ENCODE measurements at regions not wholly inside any gene's neighbourhood (a gene's known extent, or its start where the extent isn't known, plus 50 kb on each side); places are given as distances from the start of the nearest gene placed in this dataset.
"Not testable (repeated sequence)": the region's sequence is repeated elsewhere in the genome, so short reads cannot be mapped to it uniquely, and the experiment has no call there.

GRCh38 chr2:203625701-203626100, 80.7 kb upstream of the CD28 start:
- Histone ChIP-seq H3K27me3 (no peaks in the 10 kb centered on the region), H3K4me3 (no peak overlapping the region), H3K4me1 (peaks cover 4 to 22% (median 14%) of the 10 kb centered on the region in 4 donors), H3K36me3 (no peaks in the 10 kb centered on the region), H3K9me3 (peaks cover 0 to 11% (median 0%) of the 10 kb centered on the region in 4 donors), H3K27ac (replicated peaks in 1 of 4) (no peak overlapping the region)
- WGBS = 68% methylated on average over 1 of the region's 1 CpG
- DNase-seq (ENCODE audit: extremely low spot score) = no peak
- TF ChIP-seq EP300 (IDR thresholded peaks at IDR 0.05) (no peak), POLR2AphosphoS5 (IDR thresholded peaks at IDR 0.05) (no peak), POLR2A (IDR thresholded peaks at IDR 0.05; ENCODE audit: low read depth) (no peak)
- TF ChIP-seq, protein P1, sequence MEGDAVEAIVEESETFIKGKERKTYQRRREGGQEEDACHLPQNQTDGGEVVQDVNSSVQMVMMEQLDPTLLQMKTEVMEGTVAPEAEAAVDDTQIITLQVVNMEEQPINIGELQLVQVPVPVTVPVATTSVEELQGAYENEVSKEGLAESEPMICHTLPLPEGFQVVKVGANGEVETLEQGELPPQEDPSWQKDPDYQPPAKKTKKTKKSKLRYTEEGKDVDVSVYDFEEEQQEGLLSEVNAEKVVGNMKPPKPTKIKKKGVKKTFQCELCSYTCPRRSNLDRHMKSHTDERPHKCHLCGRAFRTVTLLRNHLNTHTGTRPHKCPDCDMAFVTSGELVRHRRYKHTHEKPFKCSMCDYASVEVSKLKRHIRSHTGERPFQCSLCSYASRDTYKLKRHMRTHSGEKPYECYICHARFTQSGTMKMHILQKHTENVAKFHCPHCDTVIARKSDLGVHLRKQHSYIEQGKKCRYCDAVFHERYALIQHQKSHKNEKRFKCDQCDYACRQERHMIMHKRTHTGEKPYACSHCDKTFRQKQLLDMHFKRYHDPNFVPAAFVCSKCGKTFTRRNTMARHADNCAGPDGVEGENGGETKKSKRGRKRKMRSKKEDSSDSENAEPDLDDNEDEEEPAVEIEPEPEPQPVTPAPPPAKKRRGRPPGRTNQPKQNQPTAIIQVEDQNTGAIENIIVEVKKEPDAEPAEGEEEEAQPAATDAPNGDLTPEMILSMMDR (IDR thresholded peaks at IDR 0.05) = no peak
- intact Hi-C loops (cut with DNase I) = no loop called here

DNA sequence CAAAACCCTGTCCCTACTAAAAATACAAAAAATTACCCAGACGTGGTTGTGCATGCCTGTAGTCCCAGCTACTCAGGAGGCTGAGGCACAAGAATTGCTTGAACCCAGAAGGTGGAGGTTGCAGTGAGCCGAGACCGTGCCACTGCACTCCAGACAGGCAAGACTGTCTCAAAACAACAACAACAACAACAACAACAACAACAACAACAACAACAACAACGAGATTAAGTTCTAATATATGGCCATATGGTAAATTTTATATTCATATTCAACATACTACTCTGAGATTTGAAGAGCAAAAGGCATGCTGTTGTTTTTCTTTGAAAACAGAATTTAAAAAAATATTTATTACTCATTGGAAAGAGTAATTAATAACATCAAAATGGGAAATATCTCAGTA, 80.2 kb upstream of the CD28 start:
- H3K27ac ChIP-seq (replicated peaks in 1 of 4) = peak overlapping the region in 3 of 4 donors; percentile 48 to 66 (median 50)
- H3K27me3 ChIP-seq; DNase-seq (ENCODE audit: extremely low spot score); H3K36me3 ChIP-seq; H3K4me3 ChIP-seq; H3K9me3 ChIP-seq; intact Hi-C loops (cut with DNase I): not testable (repeated sequence)
- peaks cover 4 to 22% (median 14%) of the 10 kb centered on the region in 4 donors for H3K4me1 ChIP-seq
- 91% methylated on average over 4 of the region's 4 CpGs for WGBS

DNA sequence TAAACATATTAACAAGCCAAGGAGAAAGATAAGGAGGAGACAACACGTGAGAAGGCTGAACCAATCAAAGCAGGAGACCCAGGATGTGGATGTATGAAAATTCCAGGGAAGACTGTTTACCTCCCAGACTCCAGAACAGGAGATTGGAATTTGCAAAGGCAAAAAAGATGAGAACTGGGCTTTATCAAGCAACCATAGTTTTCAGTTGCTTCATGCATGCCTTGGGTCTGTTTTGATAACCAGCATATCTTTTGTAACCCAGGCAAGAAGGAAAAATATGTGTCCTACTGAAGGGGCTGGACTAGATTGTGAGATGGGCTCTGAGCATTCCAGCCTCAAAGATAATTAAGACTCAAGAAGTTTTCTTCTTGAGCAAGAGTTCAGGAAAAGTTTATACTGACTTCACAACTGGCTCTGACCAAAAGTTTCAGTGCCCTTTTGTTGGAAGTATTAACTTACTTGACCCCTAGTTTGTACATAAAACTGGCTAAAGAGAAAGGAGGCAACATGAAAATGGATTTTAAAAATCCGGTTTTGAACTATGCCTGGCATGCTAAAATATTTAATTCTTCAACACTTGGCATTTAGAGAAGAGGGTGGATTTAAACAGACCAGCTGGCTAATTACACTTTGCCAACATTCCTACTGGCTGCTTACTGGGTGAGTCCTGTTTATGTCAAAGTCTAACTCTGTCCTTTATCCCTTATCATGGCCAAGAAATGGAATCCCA, 79.3 kb upstream of the CD28 start:
- intact Hi-C loops (cut with DNase I) = no loop called here
- Histone ChIP-seq H3K4me3 (no peak overlapping the region), H3K27ac (replicated peaks in 1 of 4) (peak overlapping the region; percentile 21 to 66 (median 49)), H3K27me3 (no peaks in the 10 kb centered on the region), H3K4me1 (peaks cover 4 to 22% (median 14%) of the 10 kb centered on the region in 4 donors), H3K9me3 (no peaks in the 10 kb centered on the region), H3K36me3 (no peaks in the 10 kb centered on the region)
- 35% methylated on average over 2 of the region's 2 CpGs for WGBS
- no peak for DNase-seq (ENCODE audit: extremely low spot score)
- TF ChIP-seq EP300 (IDR thresholded peaks at IDR 0.05) = no peak
- TF ChIP-seq POLR2A (IDR thresholded peaks at IDR 0.05; ENCODE audit: low read depth) = no peak
- TF ChIP-seq, protein P1 (IDR thresholded peaks at IDR 0.05) = no peak
- no peak for TF ChIP-seq POLR2AphosphoS5 (IDR thresholded peaks at IDR 0.05)

DNA sequence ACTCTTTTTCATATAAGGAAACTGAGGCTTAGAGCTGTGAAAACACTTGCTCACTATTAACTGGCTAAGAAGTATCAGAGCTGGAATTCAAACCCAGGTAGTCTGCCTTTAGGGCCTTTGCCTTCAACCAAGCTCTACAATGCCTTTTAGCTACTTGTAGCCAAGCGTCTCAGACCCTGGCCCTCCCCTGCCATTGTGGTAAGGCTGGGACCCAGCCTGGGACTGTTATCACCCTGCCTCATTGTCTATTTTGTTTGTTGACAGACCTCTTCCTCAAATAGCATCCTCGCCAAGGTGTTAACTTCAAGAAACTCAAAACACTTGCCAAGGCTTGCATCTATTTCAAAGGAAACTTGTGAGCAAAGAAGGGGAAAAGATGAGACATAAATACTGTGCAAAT, 76.7 kb upstream of the CD28 start:
- TF ChIP-seq POLR2A (IDR thresholded peaks at IDR 0.05; ENCODE audit: low read depth) (no peak), POLR2AphosphoS5 (IDR thresholded peaks at IDR 0.05) (no peak), EP300 (IDR thresholded peaks at IDR 0.05) (no peak)
- TF ChIP-seq, protein P1 (IDR thresholded peaks at IDR 0.05) = no peak
- H3K36me3 ChIP-seq = no peaks in the 10 kb centered on the region
- no peak for DNase-seq (ENCODE audit: extremely low spot score)
- intact Hi-C loops (cut with DNase I) = no loop called here
- no peaks in the 10 kb centered on the region for H3K27me3 ChIP-seq
- no peak overlapping the region for H3K4me3 ChIP-seq
- H3K9me3 ChIP-seq = no peaks in the 10 kb centered on the region
- H3K27ac ChIP-seq (replicated peaks in 1 of 4) = no peak overlapping the region
- 92% methylated on average over 2 of the region's 2 CpGs for WGBS
- H3K4me1 ChIP-seq = peaks cover 4 to 22% (median 14%) of the 10 kb centered on the region in 4 donors

DNA sequence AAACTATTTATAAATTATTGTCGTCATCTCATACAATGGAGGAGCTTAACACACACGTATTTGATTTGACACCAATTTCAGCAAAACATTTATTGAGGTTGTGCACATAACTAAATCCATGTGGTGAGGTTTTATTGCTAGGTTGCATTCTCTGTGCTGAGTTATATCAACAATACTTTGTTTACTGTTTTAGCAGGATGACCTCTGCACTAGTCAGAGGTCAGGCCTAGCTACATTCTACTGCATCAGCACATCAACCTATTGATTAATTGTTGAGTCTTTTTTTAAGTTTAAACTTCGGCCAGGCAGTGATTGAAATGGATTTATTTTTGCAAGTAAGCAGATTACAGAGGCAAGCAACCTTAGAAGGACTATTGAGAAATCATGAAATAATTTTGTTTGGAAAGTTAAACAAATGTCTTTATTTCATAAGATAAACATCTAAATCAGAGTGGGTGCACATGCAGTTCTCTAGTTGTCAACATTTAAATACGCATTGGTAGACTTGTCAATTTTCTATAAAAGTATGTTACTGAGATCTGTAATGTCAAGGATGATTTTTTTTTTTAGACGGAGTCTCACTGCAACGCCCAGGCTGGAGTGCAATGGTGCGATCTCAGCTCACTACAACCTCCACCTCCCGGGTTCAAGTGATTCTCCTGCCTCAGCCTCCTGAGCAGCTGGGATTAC, 75.2 kb upstream of the CD28 start:
- Histone ChIP-seq H3K4me3 (no peak overlapping the region), H3K27ac (replicated peaks in 1 of 4) (no peak overlapping the region), H3K4me1 (peaks cover 4 to 17% (median 14%) of the 10 kb centered on the region in 4 donors), H3K27me3 (no peaks in the 10 kb centered on the region), H3K36me3 (no peaks in the 10 kb centered on the region), H3K9me3 (no peaks in the 10 kb centered on the region)
- DNase-seq (ENCODE audit: extremely low spot score) = no peak
- 86% methylated on average over 8 of the region's 8 CpGs for WGBS
- intact Hi-C loops (cut with DNase I) = no loop called here
- TF ChIP-seq POLR2AphosphoS5 (IDR thresholded peaks at IDR 0.05) = no peak
- no peak for TF ChIP-seq EP300 (IDR thresholded peaks at IDR 0.05)
- TF ChIP-seq, protein P1 (IDR thresholded peaks at IDR 0.05) = no peak
- no peak for TF ChIP-seq POLR2A (IDR thresholded peaks at IDR 0.05; ENCODE audit: low read depth)

All from esophagus muscularis mucosa (tissue), 4 donors.